HL-60 (cell line): ENCODE measurements at regions not wholly inside any gene's neighbourhood (a gene's known extent, or its start where the extent isn't known, plus 50 kb on each side); places are given as distances from the start of the nearest gene placed in this dataset.

Source experiments
- DNase-seq, 2 experiments: peaks; one replicate each; pipeline ENCODE4 v3.0.0-alpha.2; 2010 to 2020; ENCODE audit warnings: low read depth in 1 of 2, low spot score in 1 of 2
- H3K27ac ChIP-seq: fragments of 250-450 bp; sonication (Bioruptor Pico); replicated peaks from 2 replicates; pipeline ENCODE4 v1.5.1; 2020; ENCODE audit warnings: mild to moderate bottlenecking, moderate library complexity
- H3K27me3 ChIP-seq: fragments of 250-450 bp; sonication (Bioruptor Pico); 2 replicates; pipeline ENCODE4 v1.5.1; 2021; ENCODE audit warnings: mild to moderate bottlenecking, moderate library complexity; ENCODE audit not compliant: insufficient read depth, poor library complexity, severe bottlenecking
- H3K4me3 ChIP-seq: replicated peaks from 2 replicates; pipeline ENCODE4 v1.5.1; 2011; ENCODE audit warnings: mild to moderate bottlenecking, control low read depth, low read length; ENCODE audit not compliant: insufficient read depth
- CTCF ChIP-seq: IDR thresholded peaks from one replicate; pipeline ENCODE4 v1.5.1; 2011; ENCODE audit warnings: low read length, control low read depth, inconsistent platforms; ENCODE audit not compliant: insufficient read depth
- GABPA ChIP-seq: IDR thresholded peaks from 2 replicates; pipeline ENCODE4 v1.6.1; 2012; ENCODE audit warnings: low read depth
- POLR2AphosphoS5 ChIP-seq: IDR thresholded peaks from 2 replicates; pipeline ENCODE4 v1.6.1; 2012; ENCODE audit warnings: low read depth
- REST ChIP-seq: IDR thresholded peaks from 2 replicates; pipeline ENCODE4 v1.6.1; 2012; ENCODE audit warnings: low read depth; ENCODE audit not compliant: insufficient replicate concordance
- SPI1 ChIP-seq: IDR thresholded peaks from 2 replicates; pipeline ENCODE4 v1.6.1; 2012; ENCODE audit warnings: low read depth, mild to moderate bottlenecking, borderline replicate concordance

GRCh38 chr7:24119852-24120251 lies 164.1 kb upstream of the NPY start:
- DNase-seq = no peak
- no peak overlapping the region for H3K27ac ChIP-seq
- no peak overlapping the region for H3K4me3 ChIP-seq
- no peak for TF ChIP-seq POLR2AphosphoS5
- no peak for TF ChIP-seq REST
- TF ChIP-seq GABPA = no peak
- no peak for TF ChIP-seq SPI1
- TF ChIP-seq CTCF = no peak
- peaks cover 3% of the 10 kb centered on the region for H3K27me3 ChIP-seq

GRCh38 chr7:24123076-24123475 lies 160.9 kb upstream of the NPY start:
- peaks cover 3% of the 10 kb centered on the region for H3K27me3 ChIP-seq
- H3K27ac ChIP-seq = no peak overlapping the region
- TF ChIP-seq POLR2AphosphoS5 (no peak), SPI1 (no peak), REST (no peak), GABPA (no peak), CTCF (no peak)
- H3K4me3 ChIP-seq = no peak overlapping the region
- DNase-seq = no peak

GRCh38 chr7:24125765-24126164 lies 158.2 kb upstream of the NPY start:
- Histone ChIP-seq H3K27ac (no peak overlapping the region), H3K4me3 (no peak overlapping the region), H3K27me3 (peaks cover 3% of the 10 kb centered on the region)
- TF ChIP-seq SPI1 (no peak), REST (no peak), CTCF (no peak), POLR2AphosphoS5 (no peak), GABPA (no peak)
- no peak for DNase-seq
